Mesodermal cell (in vitro differentiated cells): ENCODE measurements at regions not wholly inside any gene's neighbourhood (a gene's known extent, or its start where the extent isn't known, plus 50 kb on each side); places are given as distances from the start of the nearest gene placed in this dataset.

Experiments
- H3K27ac ChIP-seq: 2 replicates; pipeline ENCODE4 v1.7.0; 2013; ENCODE audit warnings: mild to moderate bottlenecking, low read depth, low read length, moderate library complexity; ENCODE audit not compliant: severe bottlenecking
- H3K36me3 ChIP-seq: 2 replicates; pipeline ENCODE4 v1.7.1; 2013; ENCODE audit warnings: mild to moderate bottlenecking, low read length, moderate library complexity; ENCODE audit not compliant: control insufficient read depth, insufficient read depth
- H3K4me1 ChIP-seq: one replicate; pipeline ENCODE4 v1.7.1; 2013; ENCODE audit warnings: mild to moderate bottlenecking, low read length; ENCODE audit not compliant: insufficient read depth, control insufficient read depth, poor library complexity, severe bottlenecking
- H3K4me3 ChIP-seq: 2 replicates; pipeline ENCODE4 v1.7.0; 2013; ENCODE audit warnings: low read length, control low read depth, mild to moderate bottlenecking; ENCODE audit not compliant: insufficient read depth, poor library complexity, severe bottlenecking; ENCODE audit errors: extremely low read depth
- H3K9me3 ChIP-seq: 2 replicates; pipeline ENCODE4 v1.7.1; 2013; ENCODE audit warnings: mild to moderate bottlenecking, low read length, moderate library complexity; ENCODE audit not compliant: control insufficient read depth
- WGBS, 2 experiments: methylation state at CpG; one replicate each; pipeline ENCODE4 v1.1.5; 2013; ENCODE audit warnings: missing lambda C conversion rate in 2 of 2; ENCODE audit not compliant: insufficient coverage in 2 of 2; 5-methylcytosine and 5-hydroxymethylcytosine counted together

DNA sequence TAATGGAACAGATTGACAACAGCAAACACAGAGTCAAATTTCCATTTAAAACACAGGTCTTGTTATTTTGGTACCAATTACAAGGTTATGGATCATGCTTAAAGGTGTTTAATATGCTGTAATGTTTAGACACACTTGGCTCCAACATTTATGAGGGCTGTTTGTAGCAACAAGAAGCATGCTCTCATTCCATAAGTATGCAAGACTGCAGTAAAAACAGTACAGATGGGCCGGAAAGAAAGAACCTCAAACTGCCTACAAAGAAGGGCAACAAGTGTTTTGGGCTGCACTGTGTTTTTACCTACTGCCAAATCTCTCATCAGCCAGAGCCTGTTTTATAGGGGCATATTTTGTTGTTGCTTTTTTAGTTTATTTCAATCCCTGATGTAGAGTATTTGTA lies 100.5 kb upstream of the HS3ST3A1 start:
- peaks cover 3% of the 10 kb centered on the region for H3K4me1 ChIP-seq
- no peak overlapping the region for H3K27ac ChIP-seq
- WGBS, 2 experiments = 100% methylated on average over 1 of the region's 1 CpG; no CpG with 5 or more reads in 1 of the 2 experiments

GRCh38 chr17:13704333-13704732 lies 102.6 kb upstream of the HS3ST3A1 start:
- Histone ChIP-seq H3K4me3 (no peak overlapping the region), H3K36me3 (no peaks in the 10 kb centered on the region), H3K9me3 (no peaks in the 10 kb centered on the region), H3K4me1 (peaks cover 3% of the 10 kb centered on the region), H3K27ac (no peak overlapping the region)
- WGBS, 2 experiments = 71 to 100% methylated on average over 1 of the region's 1 CpG

More for the DNA sequence above, 100.5 kb upstream of the HS3ST3A1 start:
- Histone ChIP-seq H3K4me3 (no peak overlapping the region), H3K9me3 (no peaks in the 10 kb centered on the region), H3K36me3 (no peaks in the 10 kb centered on the region)

DNA sequence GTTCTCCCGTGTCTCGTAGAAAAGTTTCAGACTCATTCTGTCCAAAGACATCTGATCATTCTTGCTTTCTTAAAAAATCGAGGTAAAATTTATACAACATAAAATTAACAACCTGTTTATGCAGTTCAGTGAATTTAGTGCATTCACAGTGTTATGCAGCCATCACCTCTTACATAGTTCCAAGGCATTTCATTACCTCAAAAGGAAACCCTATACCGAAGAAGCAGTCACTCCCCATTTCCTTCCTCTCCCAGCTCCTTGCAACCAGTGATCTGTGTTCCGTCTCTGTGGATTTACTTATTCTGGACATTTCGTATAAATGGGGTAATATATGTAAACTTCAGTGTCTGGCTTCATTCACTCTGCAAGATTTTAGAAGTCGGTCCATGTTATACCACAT lies 103.5 kb upstream of the HS3ST3A1 start:
- H3K36me3 ChIP-seq = no peaks in the 10 kb centered on the region
- WGBS, 2 experiments = 100% methylated on average over 2 of the region's 7 CpGs; no CpG with 5 or more reads in 1 of the 2 experiments
- no peaks in the 10 kb centered on the region for H3K9me3 ChIP-seq
- no peak overlapping the region for H3K27ac ChIP-seq
- no peak overlapping the region for H3K4me3 ChIP-seq
- H3K4me1 ChIP-seq = peaks cover 3% of the 10 kb centered on the region

DNA sequence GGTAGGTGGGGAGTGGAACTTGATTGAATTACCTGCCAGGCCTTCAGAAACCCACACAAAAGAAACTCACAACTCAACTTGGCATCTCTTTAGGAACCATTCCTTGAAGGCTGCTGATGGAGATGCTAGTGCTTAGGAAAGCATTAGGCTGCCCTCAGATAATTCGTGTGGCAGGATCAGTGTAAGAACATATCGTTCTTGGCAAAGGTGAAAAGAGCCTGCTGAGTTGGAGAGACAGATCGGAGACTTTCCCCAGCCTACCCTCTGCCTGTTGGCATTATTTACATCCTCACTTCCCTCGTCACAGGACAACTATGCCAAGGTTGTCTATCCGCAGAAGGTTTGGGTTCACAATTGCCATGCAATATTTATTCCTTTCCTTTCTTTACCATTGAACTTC lies 120.0 kb upstream of the HS3ST3A1 start:
- Histone ChIP-seq H3K4me3 (no peak overlapping the region), H3K27ac (no peak overlapping the region), H3K9me3 (no peaks in the 10 kb centered on the region), H3K36me3 (no peaks in the 10 kb centered on the region), H3K4me1 (peaks cover 10% of the 10 kb centered on the region)
- 90 to 94% methylated on average over 5 of the region's 5 CpGs for WGBS, 2 experiments

GRCh38 chr17:13725288-13725990 lies 123.7 kb upstream of the HS3ST3A1 start:
- H3K27ac ChIP-seq = no peak overlapping the region
- peaks cover 10% of the 10 kb centered on the region for H3K4me1 ChIP-seq
- 25 to 38% methylated on average over 2 of the region's 2 CpGs for WGBS, 2 experiments
- H3K4me3 ChIP-seq = no peak overlapping the region
- H3K36me3 ChIP-seq = no peaks in the 10 kb centered on the region
- no peaks in the 10 kb centered on the region for H3K9me3 ChIP-seq

- Histone ChIP-seq H3K36me3 (no peaks in the 10 kb centered on the region), H3K9me3 (no peaks in the 10 kb centered on the region), H3K4me1 (peaks cover 10% of the 10 kb centered on the region), H3K4me3 (no peak overlapping the region), H3K27ac (no peak overlapping the region)
- WGBS, 2 experiments = 100% methylated on average over 1 to 2 of the region's 6 CpGs
Observed at GRCh38 chr17:13727441-13728171, 125.9 kb upstream of the HS3ST3A1 start.

- Histone ChIP-seq H3K4me1 (peaks cover 10% of the 10 kb centered on the region), H3K36me3 (no peaks in the 10 kb centered on the region), H3K4me3 (no peak overlapping the region), H3K27ac (no peak overlapping the region), H3K9me3 (no peaks in the 10 kb centered on the region)
- 67% methylated on average over 1 of the region's 4 CpGs; no CpG with 5 or more reads in 1 of the 2 experiments for WGBS, 2 experiments
Observed at GRCh38 chr17:13728781-13729180, 127.1 kb upstream of the HS3ST3A1 start.

DNA sequence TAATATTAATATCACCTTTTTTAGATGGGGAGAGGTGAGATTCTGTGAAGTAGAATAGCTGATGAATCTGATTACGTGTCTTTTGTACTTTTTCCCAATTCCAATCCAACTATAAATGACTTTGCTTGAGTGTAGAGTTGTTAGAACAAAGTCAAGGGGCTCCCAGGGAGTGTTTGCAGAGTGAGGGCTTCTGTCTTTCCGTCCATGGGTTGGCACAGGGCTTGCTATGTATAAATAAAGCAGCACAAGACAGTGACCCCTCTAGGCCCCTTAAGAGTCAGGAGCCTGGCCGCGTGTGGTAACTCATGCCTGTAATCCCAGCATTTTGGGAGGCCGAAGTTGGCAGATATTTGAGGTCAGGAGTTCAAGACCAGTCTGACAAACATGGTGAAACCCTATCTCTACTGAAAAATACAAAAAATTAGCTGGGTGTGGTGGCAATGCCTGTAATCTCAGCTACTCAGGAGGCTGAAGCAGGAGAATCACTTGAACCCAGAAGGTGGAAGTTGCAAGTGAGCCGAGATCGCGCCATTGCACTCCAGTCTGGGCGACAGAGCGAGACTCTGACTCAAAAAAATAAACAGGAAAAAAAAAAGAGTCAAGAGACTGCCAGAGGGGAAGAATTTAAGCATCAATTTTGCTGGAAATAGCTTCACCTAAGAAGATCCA lies 127.9 kb upstream of the HS3ST3A1 start:
- no peaks in the 10 kb centered on the region for H3K36me3 ChIP-seq
- H3K4me1 ChIP-seq = peaks cover 10% of the 10 kb centered on the region
- no peak overlapping the region for H3K27ac ChIP-seq
- no peak overlapping the region for H3K4me3 ChIP-seq
- H3K9me3 ChIP-seq = peaks cover 1% of the 10 kb centered on the region
- WGBS, 2 experiments = 78 to 97% methylated on average over 4 to 6 of the region's 10 CpGs

GRCh38 chr17:13734880-13735279 lies 133.2 kb upstream of the HS3ST3A1 start:
- Histone ChIP-seq H3K4me1 (peaks cover 15% of the 10 kb centered on the region), H3K27ac (no peak overlapping the region), H3K9me3 (peaks cover 4% of the 10 kb centered on the region), H3K4me3 (no peak overlapping the region), H3K36me3 (no peaks in the 10 kb centered on the region)
- WGBS, 2 experiments = no CpG with 5 or more reads among the region's 1 CpG

GRCh38 chr17:13735444-13735843 lies 133.7 kb upstream of the HS3ST3A1 start:
- no peak overlapping the region for H3K27ac ChIP-seq
- WGBS, 2 experiments = 43% methylated on average over 1 of the region's 2 CpGs; no CpG with 5 or more reads in 1 of the 2 experiments
- no peak overlapping the region for H3K4me3 ChIP-seq
- H3K4me1 ChIP-seq = peaks cover 15% of the 10 kb centered on the region
- no peaks in the 10 kb centered on the region for H3K36me3 ChIP-seq
- peaks cover 4% of the 10 kb centered on the region for H3K9me3 ChIP-seq
